ENCODE measurements at regions not wholly inside any gene's neighbourhood (a gene's known extent, or its start where the extent isn't known, plus 50 kb on each side); places are given as distances from the start of the nearest gene placed in this dataset.
"Not testable (repeated sequence)": the region's sequence is repeated elsewhere in the genome, so short reads cannot be mapped to it uniquely, and the experiment has no call there.

DNA sequence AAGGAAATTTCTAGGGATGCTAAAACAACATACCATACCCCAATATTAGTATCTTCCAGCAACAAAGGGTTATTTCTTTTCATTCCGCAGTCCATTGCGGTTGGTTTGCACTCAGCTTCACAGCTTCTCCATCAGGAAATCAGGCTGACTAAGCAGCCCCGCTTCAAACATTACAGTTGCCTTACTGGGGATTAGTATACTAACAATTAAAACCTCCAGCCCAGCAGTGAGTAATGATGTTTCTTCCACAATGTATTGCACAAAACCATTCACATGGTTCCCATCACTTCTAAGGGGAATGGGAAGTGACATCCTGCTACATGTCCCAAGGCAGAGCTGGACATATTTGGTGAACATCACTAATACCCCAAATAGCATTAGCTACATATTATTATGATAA lies 1384.9 kb downstream of the CDH8 start:
- no peaks in the 10 kb centered on the region for H3F3A ChIP-seq (ENCODE audit: low read length, unreplicated experiment)
- no peak overlapping the region for H3K4me2 ChIP-seq (ENCODE audit: low read length)
- TF ChIP-seq EZH2phosphoT487 (IDR thresholded peaks at IDR 0.05; ENCODE audit: borderline replicate concordance, low read length) (no peak), EZH2 (IDR thresholded peaks at IDR 0.05; ENCODE audit: low read length, unreplicated experiment) (no peak)
- TF ChIP-seq, protein P1, sequence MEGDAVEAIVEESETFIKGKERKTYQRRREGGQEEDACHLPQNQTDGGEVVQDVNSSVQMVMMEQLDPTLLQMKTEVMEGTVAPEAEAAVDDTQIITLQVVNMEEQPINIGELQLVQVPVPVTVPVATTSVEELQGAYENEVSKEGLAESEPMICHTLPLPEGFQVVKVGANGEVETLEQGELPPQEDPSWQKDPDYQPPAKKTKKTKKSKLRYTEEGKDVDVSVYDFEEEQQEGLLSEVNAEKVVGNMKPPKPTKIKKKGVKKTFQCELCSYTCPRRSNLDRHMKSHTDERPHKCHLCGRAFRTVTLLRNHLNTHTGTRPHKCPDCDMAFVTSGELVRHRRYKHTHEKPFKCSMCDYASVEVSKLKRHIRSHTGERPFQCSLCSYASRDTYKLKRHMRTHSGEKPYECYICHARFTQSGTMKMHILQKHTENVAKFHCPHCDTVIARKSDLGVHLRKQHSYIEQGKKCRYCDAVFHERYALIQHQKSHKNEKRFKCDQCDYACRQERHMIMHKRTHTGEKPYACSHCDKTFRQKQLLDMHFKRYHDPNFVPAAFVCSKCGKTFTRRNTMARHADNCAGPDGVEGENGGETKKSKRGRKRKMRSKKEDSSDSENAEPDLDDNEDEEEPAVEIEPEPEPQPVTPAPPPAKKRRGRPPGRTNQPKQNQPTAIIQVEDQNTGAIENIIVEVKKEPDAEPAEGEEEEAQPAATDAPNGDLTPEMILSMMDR (conservative IDR thresholded peaks at IDR 0.05; ENCODE audit: low read depth, low read length), result no peak
- ATAC-seq (no peak), DNase-seq (no peak)
- intact Hi-C loops (cut with micrococcal nuclease), result no loop called here
- ChIA-PET CTCF (no interaction called here), POLR2A (ENCODE audit: unreplicated experiment) (no interaction called here)
- H3K27ac ChIP-seq (ENCODE audit: low read length), result no peak overlapping the region
- no peaks in the 10 kb centered on the region for H3K4me1 ChIP-seq (ENCODE audit: insufficient read depth, low read length)
- BruUV-seq (replicated peaks), result no TSS peak
- H3K4me3 ChIP-seq (ENCODE audit: low read length), result no peak overlapping the region
- H3K79me2 ChIP-seq (ENCODE audit: low read length), result no peaks in the 10 kb centered on the region
- H3K27me3 ChIP-seq (ENCODE audit: low read length), result no peaks in the 10 kb centered on the region
- H2AFZ ChIP-seq (ENCODE audit: low read length), result no peak overlapping the region
- no peak overlapping the region for H3K9ac ChIP-seq (ENCODE audit: low read length)
- H3K36me3 ChIP-seq (ENCODE audit: low read depth, low read length), result no peaks in the 10 kb centered on the region
- no peaks in the 10 kb centered on the region for H3K9me3 ChIP-seq (ENCODE audit: low read length)
- no peaks in the 10 kb centered on the region for H4K20me1 ChIP-seq (ENCODE audit: low read length)
- no peaks in the 10 kb centered on the region for H3K9me2 ChIP-seq (replicated peaks; ENCODE audit: low read length)

DNA sequence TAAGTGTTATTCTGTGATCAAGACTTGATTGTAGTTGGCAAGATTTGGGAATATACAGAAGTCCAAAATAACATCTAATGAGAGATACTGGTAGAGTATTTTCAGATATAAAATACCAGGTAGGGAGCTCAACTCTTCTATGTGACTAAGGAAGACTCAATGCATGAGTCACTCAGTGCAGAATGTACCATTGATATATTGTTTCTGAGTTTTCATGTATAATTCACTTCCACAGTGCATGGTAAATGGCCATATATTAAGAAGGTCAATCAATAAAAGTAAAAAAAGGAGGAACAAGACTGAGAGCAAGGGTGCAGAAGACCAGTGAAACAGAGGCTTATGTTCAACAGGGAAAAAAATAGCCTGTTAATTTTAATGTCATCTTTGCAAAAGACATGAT lies 1387.9 kb downstream of the CDH8 start:
- intact Hi-C loops (cut with micrococcal nuclease), result no loop called here
- H3K4me2 ChIP-seq (ENCODE audit: low read length), result no peak overlapping the region
- no peaks in the 10 kb centered on the region for H3K27me3 ChIP-seq (ENCODE audit: low read length)
- H3K9ac ChIP-seq (ENCODE audit: low read length), result no peak overlapping the region
- no peak for DNase-seq
- no peaks in the 10 kb centered on the region for H3K36me3 ChIP-seq (ENCODE audit: low read depth, low read length)
- H3K9me2 ChIP-seq (replicated peaks; ENCODE audit: low read length), result no peaks in the 10 kb centered on the region
- ATAC-seq, result no peak
- H3K27ac ChIP-seq (ENCODE audit: low read length), result no peak overlapping the region
- no peaks in the 10 kb centered on the region for H3K79me2 ChIP-seq (ENCODE audit: low read length)
- no peak overlapping the region for H2AFZ ChIP-seq (ENCODE audit: low read length)
- no TSS peak for BruUV-seq (replicated peaks)
- H3K9me3 ChIP-seq (ENCODE audit: low read length), result no peaks in the 10 kb centered on the region
- H4K20me1 ChIP-seq (ENCODE audit: low read length), result no peaks in the 10 kb centered on the region
- TF ChIP-seq, protein P1 (conservative IDR thresholded peaks at IDR 0.05; ENCODE audit: low read depth, low read length), result no peak
- TF ChIP-seq EZH2 (IDR thresholded peaks at IDR 0.05; ENCODE audit: low read length, unreplicated experiment), result no peak
- no peak for TF ChIP-seq EZH2phosphoT487 (IDR thresholded peaks at IDR 0.05; ENCODE audit: borderline replicate concordance, low read length)
- no peak overlapping the region for H3K4me3 ChIP-seq (ENCODE audit: low read length)
- ChIA-PET CTCF (no interaction called here), POLR2A (ENCODE audit: unreplicated experiment) (no interaction called here)
- H3F3A ChIP-seq (ENCODE audit: low read length, unreplicated experiment), result no peaks in the 10 kb centered on the region
- no peaks in the 10 kb centered on the region for H3K4me1 ChIP-seq (ENCODE audit: insufficient read depth, low read length)

DNA sequence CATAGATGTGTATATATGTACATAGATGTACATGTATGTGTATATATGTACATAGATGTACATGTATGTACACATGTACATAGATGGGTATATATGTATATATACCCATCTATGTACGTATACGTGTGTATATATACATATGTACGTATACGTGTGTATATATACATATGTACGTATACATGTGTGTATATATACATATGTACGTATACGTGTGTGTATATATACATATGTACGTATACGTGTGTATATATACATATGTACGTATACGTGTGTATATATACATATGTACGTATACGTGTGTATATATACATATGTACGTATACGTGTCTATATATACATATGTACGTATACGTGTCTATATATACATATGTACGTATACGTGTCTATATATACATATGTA lies 1388.8 kb downstream of the CDH8 start:
- DNase-seq; CTCF ChIA-PET; H3K9me2 ChIP-seq (replicated peaks; ENCODE audit: low read length); H3K4me1 ChIP-seq (ENCODE audit: insufficient read depth, low read length); H3K27me3 ChIP-seq (ENCODE audit: low read length); H3K79me2 ChIP-seq (ENCODE audit: low read length); BruUV-seq (replicated peaks); H2AFZ ChIP-seq (ENCODE audit: low read length); H3K27ac ChIP-seq (ENCODE audit: low read length); H3K4me3 ChIP-seq (ENCODE audit: low read length); H3K9me3 ChIP-seq (ENCODE audit: low read length); ATAC-seq; H4K20me1 ChIP-seq (ENCODE audit: low read length); H3K36me3 ChIP-seq (ENCODE audit: low read depth, low read length); intact Hi-C loops (cut with micrococcal nuclease); H3K9ac ChIP-seq (ENCODE audit: low read length); POLR2A ChIA-PET (ENCODE audit: unreplicated experiment); H3K4me2 ChIP-seq (ENCODE audit: low read length); H3F3A ChIP-seq (ENCODE audit: low read length, unreplicated experiment): not testable (repeated sequence)

Measured in PC-3 (cell line).